ACHN (cell line): ENCODE measurements at regions not wholly inside any gene's neighbourhood (a gene's known extent, or its start where the extent isn't known, plus 50 kb on each side); places are given as distances from the start of the nearest gene placed in this dataset.
"Not testable (repeated sequence)": the region's sequence is repeated elsewhere in the genome, so short reads cannot be mapped to it uniquely, and the experiment has no call there.

ENCODE experiments used
- DNase-seq: peaks from one replicate; pipeline ENCODE4 v3.0.0-alpha.2; 2015
- in situ Hi-C: cut with HindIII; loops from 2 replicates; pipeline ENCODE4 v1.10.0; 2017; ENCODE audit warnings: low sequenced_read_pairs, low pct_ligation_motif_present, low pct_unique_long_range_greater_than_20kb

GRCh38 chr1:68644504-68644903 is 147.6 kb upstream of the DEPDC1 start:
- in situ Hi-C loops: no loop called here
- DNase-seq: no peak

DNA sequence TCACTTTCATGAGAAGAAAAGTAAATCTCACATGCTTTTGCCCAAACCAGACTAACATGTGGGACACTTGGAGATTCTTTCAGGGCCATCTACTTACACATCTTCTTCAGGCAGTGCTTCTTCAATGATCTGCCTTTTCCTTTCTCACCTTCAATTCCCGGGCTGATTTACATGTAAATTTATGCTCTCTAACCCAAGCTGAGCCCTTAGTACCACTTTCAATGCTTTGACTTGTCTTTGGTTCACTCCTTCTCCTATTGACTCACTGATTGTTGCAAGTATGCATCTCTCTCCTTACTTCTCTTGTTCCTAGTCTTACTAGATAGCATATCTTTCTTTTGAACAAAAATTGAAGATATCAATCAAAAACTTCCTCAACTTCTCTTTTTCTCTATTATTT is 154.2 kb upstream of the DEPDC1 start:
- no peak for DNase-seq
- in situ Hi-C loops: no loop called here

GRCh38 chr1:68653882-68654281 is 157.0 kb upstream of the DEPDC1 start:
- in situ Hi-C loops: no loop called here
- no peak for DNase-seq

GRCh38 chr1:68673771-68674170 is 176.9 kb upstream of the DEPDC1 start:
- in situ Hi-C loops: no loop called here
- no peak for DNase-seq

DNA sequence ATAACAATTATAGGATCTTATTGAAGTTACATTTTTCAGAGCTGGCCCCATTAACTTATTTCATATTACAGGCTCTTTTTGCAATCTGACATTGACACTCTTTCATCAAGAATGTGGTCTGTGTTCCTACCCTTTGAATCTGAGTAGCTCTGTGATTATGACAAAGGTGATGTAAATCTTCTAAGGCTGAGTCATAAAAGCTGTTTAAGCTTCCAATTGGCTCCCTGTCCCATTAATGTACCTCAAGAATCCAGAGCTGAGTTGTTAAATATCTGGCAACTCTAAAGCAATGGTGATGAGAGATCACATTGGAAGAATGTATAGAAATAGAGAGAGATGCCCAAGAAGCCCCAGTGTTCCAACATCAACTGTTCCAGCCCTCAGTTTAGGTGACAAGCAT is 178.5 kb upstream of the DEPDC1 start:
- no peak for DNase-seq
- in situ Hi-C loops: no loop called here

DNA sequence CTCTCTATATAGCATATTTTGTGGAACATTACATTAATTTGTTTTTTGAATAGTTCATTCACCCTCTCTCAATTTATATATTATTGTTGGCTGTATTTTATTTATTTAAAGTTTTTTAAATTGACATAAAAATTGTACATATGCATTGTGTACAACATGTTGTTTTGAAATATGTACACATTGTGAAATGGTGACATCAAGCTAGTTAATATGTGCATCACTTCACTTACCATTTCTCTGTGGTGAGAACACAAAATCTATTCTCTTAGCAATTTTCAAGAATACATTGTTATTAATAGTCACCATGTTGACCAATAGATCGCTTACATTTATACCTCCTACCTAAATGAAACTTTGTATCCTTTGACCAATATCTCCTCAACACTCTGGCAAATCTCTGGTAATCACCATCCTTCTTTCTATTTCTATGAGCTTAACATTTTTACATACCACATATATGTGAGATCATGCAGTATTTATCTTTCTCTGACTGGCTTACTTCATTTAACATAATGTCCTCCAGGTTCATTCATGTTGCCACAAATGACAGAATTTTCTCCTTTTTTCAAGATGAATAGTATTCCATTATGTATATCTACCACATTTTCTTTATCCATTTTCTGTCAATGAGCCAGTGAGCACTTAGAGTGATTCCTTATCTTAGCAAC is 180.9 kb upstream of the DEPDC1 start:
- DNase-seq: no peak
- in situ Hi-C loops: no loop called here

DNA sequence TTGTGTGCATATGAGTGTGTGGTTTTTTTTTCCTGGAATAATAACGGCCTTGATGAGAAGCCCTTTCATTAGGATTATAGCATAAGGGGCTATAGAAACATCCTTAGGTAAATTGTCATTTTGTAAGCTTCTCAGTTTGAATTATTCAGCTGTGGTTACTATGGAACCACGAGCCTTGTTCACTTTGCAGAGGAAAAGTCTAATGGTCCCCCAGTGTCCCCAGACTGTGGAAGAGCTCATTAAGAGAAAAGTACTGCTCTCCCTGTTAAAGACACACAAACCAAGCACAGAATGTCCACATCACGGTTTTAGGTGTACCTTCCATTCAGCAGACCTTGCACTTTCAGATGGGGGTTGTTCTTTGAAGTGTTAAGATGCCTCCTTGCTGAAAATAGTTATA is 199.3 kb upstream of the DEPDC1 start:
- in situ Hi-C loops: no loop called here

DNA sequence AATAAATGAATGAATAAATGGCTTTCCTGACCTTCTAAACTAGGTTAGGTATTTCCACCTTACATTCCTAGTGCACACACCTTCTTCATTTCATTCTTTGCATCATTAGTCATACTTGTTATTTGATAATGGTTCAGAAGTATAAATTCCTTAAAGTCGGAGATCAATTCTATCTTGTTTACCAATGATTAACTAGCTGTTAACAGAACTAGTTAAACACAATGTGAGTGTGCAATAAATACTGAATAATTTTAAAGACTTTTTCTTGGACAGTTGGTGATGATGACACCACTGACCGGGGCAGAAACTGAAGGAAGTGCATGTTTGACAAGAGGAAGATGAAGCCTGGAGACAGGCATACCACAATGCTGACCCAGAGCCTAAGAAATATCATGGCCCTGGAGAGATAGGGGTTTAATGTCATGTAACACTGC is 207.1 kb upstream of the DEPDC1 start:
- in situ Hi-C loops: no loop called here
- DNase-seq: no peak

More for the DNA sequence above, 199.3 kb upstream of the DEPDC1 start:
- DNase-seq: no peak

DNA sequence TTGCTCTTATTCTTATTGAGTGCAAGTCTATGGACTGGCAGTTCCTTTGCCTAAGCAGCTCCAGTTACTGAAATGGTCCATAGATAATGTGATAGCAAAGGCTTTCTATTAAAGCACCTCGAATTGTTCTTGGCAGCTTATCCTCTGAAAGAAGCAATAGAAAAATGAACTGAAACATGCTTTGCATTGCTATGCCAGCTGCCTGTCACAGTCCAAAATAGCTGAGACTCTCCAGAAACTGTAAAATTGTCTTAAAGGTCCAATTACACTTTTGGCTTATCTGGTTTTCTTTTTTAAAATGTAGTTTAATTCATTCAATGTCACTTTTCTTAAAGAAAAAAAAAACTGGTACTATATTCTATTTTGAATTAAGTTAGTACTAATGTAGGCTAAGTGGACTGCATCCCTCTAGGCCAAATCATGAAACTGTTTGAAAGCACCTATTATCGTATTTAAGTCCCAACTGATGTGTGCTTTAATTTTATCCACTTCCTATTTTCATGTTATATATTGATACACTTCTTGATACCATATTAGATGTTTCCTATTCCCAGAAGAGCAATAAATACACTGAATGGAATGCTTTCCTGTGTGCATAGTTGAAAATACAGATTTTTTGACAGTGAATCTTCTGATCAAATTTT is 208.0 kb upstream of the DEPDC1 start:
- in situ Hi-C loops: no loop called here

DNA sequence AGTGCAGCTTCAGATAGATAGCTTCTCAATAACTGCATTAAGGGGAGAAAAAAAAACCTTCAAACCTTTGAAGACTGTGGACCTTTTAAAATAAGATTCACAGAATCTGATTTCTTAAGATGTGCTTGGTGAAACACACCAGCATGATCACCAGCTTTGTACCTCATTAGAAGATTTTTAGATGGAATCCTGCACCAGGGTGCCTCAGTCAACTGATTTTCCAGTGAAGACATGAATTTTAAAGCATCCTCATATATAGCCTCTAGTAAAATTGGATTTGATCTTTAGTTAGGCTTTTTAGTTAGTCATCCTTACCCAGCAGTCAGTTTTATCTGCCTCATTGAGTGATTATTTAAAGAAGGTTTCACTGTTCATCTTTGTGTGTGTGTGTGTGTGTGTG is 208.6 kb upstream of the DEPDC1 start:
- in situ Hi-C loops: no loop called here
- no peak for DNase-seq

More for the DNA sequence above, 208.0 kb upstream of the DEPDC1 start:
- DNase-seq: no peak

GRCh38 chr1:68706639-68707317 is 209.9 kb upstream of the DEPDC1 start:
- in situ Hi-C loops: no loop called here

GRCh38 chr1:68717330-68717729 is 220.4 kb upstream of the DEPDC1 start:
- in situ Hi-C loops: no loop called here
- no peak for DNase-seq

More at GRCh38 chr1:68706639-68707317, 209.9 kb upstream of the DEPDC1 start:
- no peak for DNase-seq

DNA sequence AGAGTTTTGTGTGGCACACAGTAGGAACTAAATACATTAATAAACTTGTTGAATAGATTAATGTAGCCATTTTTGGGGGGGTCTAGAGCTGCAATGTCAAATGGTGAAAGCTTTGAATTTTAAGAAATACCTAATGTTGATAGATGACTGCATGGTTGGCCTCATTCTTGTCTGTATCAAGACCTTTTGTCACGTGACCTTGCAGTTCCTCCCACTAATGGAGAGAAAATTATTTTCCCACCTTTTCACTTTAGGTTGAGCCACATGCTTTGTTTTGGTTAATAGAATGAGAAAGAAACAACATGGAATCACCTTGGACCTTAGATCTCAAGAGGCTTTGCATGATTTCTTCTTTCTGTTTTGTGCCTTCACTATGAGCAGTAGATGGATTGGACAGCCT is 223.6 kb upstream of the DEPDC1 start:
- in situ Hi-C loops: no loop called here
- no peak for DNase-seq

DNA sequence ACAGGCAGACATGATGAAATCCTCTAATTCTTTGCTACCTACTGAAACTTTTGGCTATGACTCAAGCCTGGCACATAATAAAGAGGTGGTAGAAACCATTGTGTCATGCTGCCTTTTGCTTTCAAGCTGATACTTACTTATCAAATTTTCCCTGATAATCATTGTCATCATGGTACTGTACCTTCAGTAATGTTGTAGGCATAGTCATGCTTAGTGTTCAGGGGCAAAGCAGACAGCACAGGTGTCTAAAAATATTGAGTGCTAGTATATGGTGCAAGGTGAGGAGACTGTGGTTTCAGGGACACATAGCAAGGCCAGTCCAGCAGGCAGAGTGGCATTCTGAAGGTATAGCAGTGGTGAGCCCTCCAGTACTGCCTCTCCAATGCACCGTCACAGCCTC is 226.9 kb upstream of the DEPDC1 start:
- in situ Hi-C loops: no loop called here
- no peak for DNase-seq

DNA sequence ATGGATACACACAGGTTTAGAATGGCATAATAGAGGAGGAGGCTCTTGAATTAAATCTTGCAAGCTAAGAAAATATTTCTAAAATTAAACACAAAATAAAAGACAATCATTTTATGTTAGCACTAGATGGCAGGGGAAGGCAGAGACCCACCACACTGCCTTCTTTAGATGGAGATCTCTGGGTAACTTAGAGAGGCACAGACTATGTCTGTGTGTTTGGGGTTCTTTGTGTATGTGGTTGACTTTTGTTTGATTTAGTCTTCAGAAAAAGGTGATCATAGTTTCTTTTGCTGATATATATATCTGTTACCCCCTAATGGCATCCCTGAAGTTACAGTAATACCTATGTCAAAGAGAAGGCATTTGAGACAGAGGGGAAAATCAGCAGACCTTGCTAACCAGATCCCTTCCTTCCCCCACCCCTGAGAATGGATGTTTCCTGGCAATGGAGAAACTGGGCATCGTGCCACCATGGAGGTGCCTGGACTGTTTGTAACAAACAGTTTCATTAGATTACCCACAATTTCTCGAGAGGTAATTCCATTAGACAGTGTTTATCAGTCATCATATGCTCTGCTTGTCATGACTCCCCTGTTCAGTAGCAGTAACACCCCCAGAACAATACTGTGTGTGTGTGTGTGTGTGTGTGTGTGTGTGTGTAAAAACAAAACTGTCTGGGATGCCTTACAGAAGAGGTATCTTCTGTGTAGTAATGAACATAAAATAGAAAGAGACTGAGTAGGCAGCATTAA is 228.3 kb upstream of the DEPDC1 start:
- DNase-seq: no peak
- in situ Hi-C loops: no loop called here

DNA sequence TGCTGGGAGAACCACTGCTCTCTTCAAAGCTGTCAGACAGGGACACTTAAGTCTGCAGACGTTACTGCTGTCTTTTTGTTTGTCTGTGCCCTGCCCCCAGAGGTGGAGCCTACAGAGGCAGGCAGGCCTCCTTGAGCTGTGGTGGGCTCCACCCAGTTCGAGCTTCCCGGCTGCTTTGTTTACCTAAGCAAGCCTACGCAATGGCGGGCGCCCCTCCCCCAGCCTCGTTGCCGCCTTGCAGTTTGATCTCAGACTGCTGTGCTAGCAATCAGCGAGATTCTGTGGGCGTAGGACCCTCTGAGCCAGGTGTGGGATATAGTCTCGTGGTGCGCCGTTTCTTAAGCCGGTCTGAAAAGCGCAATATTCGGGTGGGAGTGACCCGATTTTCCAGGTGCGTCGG is 242.6 kb upstream of the DEPDC1 start:
- in situ Hi-C loops: not testable (repeated sequence)

DNA sequence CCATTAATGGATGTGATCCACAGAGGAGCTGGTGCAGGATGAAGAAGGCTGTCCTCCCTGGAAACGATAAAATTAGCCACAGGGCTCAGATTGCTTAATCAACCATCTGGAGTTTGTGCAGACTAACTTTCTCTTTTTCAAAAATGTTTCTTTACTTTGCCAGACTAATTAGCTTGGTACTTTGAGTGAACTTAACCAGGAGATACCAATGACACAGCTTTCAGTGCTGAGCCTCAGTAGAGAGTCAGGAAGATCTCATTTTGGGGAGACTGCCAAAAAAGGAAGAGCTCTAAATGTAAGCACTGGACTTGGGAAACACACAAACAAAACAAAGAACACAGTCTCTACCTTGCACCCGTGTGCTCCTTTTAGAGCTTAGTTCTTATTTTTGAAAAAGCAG is 248.1 kb upstream of the DEPDC1 start:
- DNase-seq: no peak
- in situ Hi-C loops: no loop called here

More for the DNA sequence above, 242.6 kb upstream of the DEPDC1 start:
- DNase-seq: not testable (repeated sequence)

GRCh38 chr1:68745451-68745850 is 248.6 kb upstream of the DEPDC1 start:
- in situ Hi-C loops: no loop called here
- no peak for DNase-seq

DNA sequence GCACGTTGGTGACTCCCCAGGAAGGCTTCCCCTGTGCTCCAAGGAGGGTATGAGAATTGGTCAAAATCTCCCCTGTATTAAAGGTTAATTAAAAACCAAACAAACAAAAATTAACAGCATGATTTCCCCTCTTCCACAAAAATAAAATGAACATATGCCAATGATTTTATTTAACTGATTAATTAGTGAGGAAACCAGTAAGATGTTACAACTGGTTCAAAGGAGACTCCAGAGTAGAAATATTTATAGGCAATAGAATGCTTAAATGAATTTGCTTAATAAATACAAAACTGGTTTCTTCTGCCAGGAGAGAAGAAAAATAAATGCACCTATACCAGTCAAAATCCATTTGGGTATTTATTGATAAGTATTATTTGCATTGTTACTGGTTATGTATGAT is 249.5 kb upstream of the DEPDC1 start:
- in situ Hi-C loops: no loop called here
- no peak for DNase-seq
